ENCODE measurements at regions not wholly inside any gene's neighbourhood (a gene's known extent, or its start where the extent isn't known, plus 50 kb on each side); places are given as distances from the start of the nearest gene placed in this dataset.
"Not testable (repeated sequence)": the region's sequence is repeated elsewhere in the genome, so short reads cannot be mapped to it uniquely, and the experiment has no call there.

GRCh38 chr5:37932450-37932849, 92.6 kb upstream of the GDNF start:
- H3K27me3 Mint-ChIP-seq (ENCODE audit: low read depth) = peaks cover 24% of the 10 kb centered on the region
- no peaks in the 10 kb centered on the region for H3K36me3 Mint-ChIP-seq (ENCODE audit: low read depth)
- H3K27ac Mint-ChIP-seq (ENCODE audit: unreplicated experiment) = no peak overlapping the region
- H3K4me1 Mint-ChIP-seq (ENCODE audit: low read depth) = no peaks in the 10 kb centered on the region
- no peak for TF ChIP-seq CTCF (IDR thresholded peaks at IDR 0.05)
- no peak for DNase-seq (ENCODE audit: low spot score)
- peaks cover 5% of the 10 kb centered on the region for H3K9me3 Mint-ChIP-seq (ENCODE audit: low read depth)
- no peak overlapping the region for H3K4me3 Mint-ChIP-seq (ENCODE audit: unreplicated experiment)

- no peak for TF ChIP-seq CTCF (IDR thresholded peaks at IDR 0.05)
- Mint-ChIP-seq H3K36me3 (ENCODE audit: low read depth) (no peaks in the 10 kb centered on the region), H3K9me3 (ENCODE audit: low read depth) (no peaks in the 10 kb centered on the region), H3K4me3 (ENCODE audit: unreplicated experiment) (no peak overlapping the region), H3K27me3 (ENCODE audit: low read depth) (peaks cover 24% of the 10 kb centered on the region), H3K4me1 (ENCODE audit: low read depth) (no peaks in the 10 kb centered on the region), H3K27ac (ENCODE audit: unreplicated experiment) (no peak overlapping the region)
- no peak for DNase-seq (ENCODE audit: low spot score)
Measured at GRCh38 chr5:37931541-37931940, 91.7 kb upstream of the GDNF start.

GRCh38 chr5:37930350-37930749, 90.5 kb upstream of the GDNF start:
- Mint-ChIP-seq H3K9me3 (ENCODE audit: low read depth) (no peaks in the 10 kb centered on the region), H3K36me3 (ENCODE audit: low read depth) (no peaks in the 10 kb centered on the region), H3K4me3 (ENCODE audit: unreplicated experiment) (no peak overlapping the region), H3K27ac (ENCODE audit: unreplicated experiment) (no peak overlapping the region), H3K27me3 (ENCODE audit: low read depth) (peaks cover 20% of the 10 kb centered on the region), H3K4me1 (ENCODE audit: low read depth) (no peaks in the 10 kb centered on the region)
- TF ChIP-seq CTCF (IDR thresholded peaks at IDR 0.05) = no peak
- DNase-seq (ENCODE audit: low spot score) = no peak

- TF ChIP-seq CTCF (IDR thresholded peaks at IDR 0.05) = no peak
- Mint-ChIP-seq H3K27ac (ENCODE audit: unreplicated experiment) (no peak overlapping the region), H3K4me1 (ENCODE audit: low read depth) (no peaks in the 10 kb centered on the region), H3K9me3 (ENCODE audit: low read depth) (no peaks in the 10 kb centered on the region), H3K4me3 (ENCODE audit: unreplicated experiment) (no peak overlapping the region), H3K36me3 (ENCODE audit: low read depth) (no peaks in the 10 kb centered on the region), H3K27me3 (ENCODE audit: low read depth) (peaks cover 17% of the 10 kb centered on the region)
- DNase-seq (ENCODE audit: low spot score) = no peak
Measured at GRCh38 chr5:37929791-37930190, 90.0 kb upstream of the GDNF start.

GRCh38 chr5:37927753-37928152, 87.9 kb upstream of the GDNF start:
- H3K36me3 Mint-ChIP-seq (ENCODE audit: low read depth); H3K9me3 Mint-ChIP-seq (ENCODE audit: low read depth); H3K4me3 Mint-ChIP-seq (ENCODE audit: unreplicated experiment); DNase-seq (ENCODE audit: low spot score); H3K27ac Mint-ChIP-seq (ENCODE audit: unreplicated experiment); H3K4me1 Mint-ChIP-seq (ENCODE audit: low read depth): not testable (repeated sequence)
- peaks cover 20% of the 10 kb centered on the region for H3K27me3 Mint-ChIP-seq (ENCODE audit: low read depth)

- H3K27me3 Mint-ChIP-seq (ENCODE audit: low read depth) = peaks cover 21% of the 10 kb centered on the region
- no peak overlapping the region for H3K4me3 Mint-ChIP-seq (ENCODE audit: unreplicated experiment)
- no peaks in the 10 kb centered on the region for H3K4me1 Mint-ChIP-seq (ENCODE audit: low read depth)
- peaks cover 8% of the 10 kb centered on the region for H3K9me3 Mint-ChIP-seq (ENCODE audit: low read depth)
- peak; percentile 8 for TF ChIP-seq CTCF (IDR thresholded peaks at IDR 0.05)
- H3K36me3 Mint-ChIP-seq (ENCODE audit: low read depth) = peaks cover 2% of the 10 kb centered on the region
- no peak overlapping the region for H3K27ac Mint-ChIP-seq (ENCODE audit: unreplicated experiment)
- DNase-seq (ENCODE audit: low spot score) = no peak
Measured at GRCh38 chr5:37926732-37927131, 86.9 kb upstream of the GDNF start.
